ENCODE measurements at regions not wholly inside any gene's neighbourhood (a gene's known extent, or its start where the extent isn't known, plus 50 kb on each side); places are given as distances from the start of the nearest gene placed in this dataset.

GRCh38 chr4:3818371-3818770 is 52.2 kb downstream of the ADRA2C start:
- TF ChIP-seq CTCF (IDR thresholded peaks at IDR 0.05; ENCODE audit: low read depth, low read length) = no peak
- H3K4me3 ChIP-seq (ENCODE audit: low read depth, low read length) = no peak overlapping the region

GRCh38 chr4:3819210-3819919 is 53.2 kb downstream of the ADRA2C start:
- no peak for TF ChIP-seq CTCF (IDR thresholded peaks at IDR 0.05; ENCODE audit: low read depth, low read length)
- no peak overlapping the region for H3K4me3 ChIP-seq (ENCODE audit: low read depth, low read length)

GRCh38 chr4:3820016-3820805 is 54.0 kb downstream of the ADRA2C start:
- no peak for TF ChIP-seq CTCF (IDR thresholded peaks at IDR 0.05; ENCODE audit: low read depth, low read length)
- H3K4me3 ChIP-seq (ENCODE audit: low read depth, low read length) = no peak overlapping the region

GRCh38 chr4:3820806-3821579 is 54.8 kb downstream of the ADRA2C start:
- TF ChIP-seq CTCF (IDR thresholded peaks at IDR 0.05; ENCODE audit: low read depth, low read length) = no peak

GRCh38 chr4:3821580-3822229 is 55.5 kb downstream of the ADRA2C start:
- no peak for TF ChIP-seq CTCF (IDR thresholded peaks at IDR 0.05; ENCODE audit: low read depth, low read length)
- no peak overlapping the region for H3K4me3 ChIP-seq (ENCODE audit: low read depth, low read length)

More at GRCh38 chr4:3820806-3821579, 54.8 kb downstream of the ADRA2C start:
- no peak overlapping the region for H3K4me3 ChIP-seq (ENCODE audit: low read depth, low read length)

GRCh38 chr4:3822230-3822947 is 56.2 kb downstream of the ADRA2C start:
- TF ChIP-seq CTCF (IDR thresholded peaks at IDR 0.05; ENCODE audit: low read depth, low read length) = no peak
- H3K4me3 ChIP-seq (ENCODE audit: low read depth, low read length) = no peak overlapping the region

All from WI38 (cell line).